NCI-H1105 (cell line): ENCODE measurements at regions not wholly inside any gene's neighbourhood (a gene's known extent, or its start where the extent isn't known, plus 50 kb on each side); places are given as distances from the start of the nearest gene placed in this dataset.
"Not testable (repeated sequence)": the region's sequence is repeated elsewhere in the genome, so short reads cannot be mapped to it uniquely, and the experiment has no call there.

Experiments used
- DNase-seq: peaks from one replicate; lab custom pipeline; 2025; lab: John Stamatoyannopoulos, UW

- no peak for DNase-seq
These were observed 115.2 kb downstream of the ZNF37A start for GRCh38 chr10:38209332-38209731.

- DNase-seq, result not testable (repeated sequence)
These were observed 115.6 kb downstream of the ZNF37A start for GRCh38 chr10:38209748-38210147.

- no peak for DNase-seq
These were observed 118.3 kb downstream of the ZNF37A start for GRCh38 chr10:38212460-38212859.

- no peak for DNase-seq
These were observed 132.2 kb downstream of the ZNF37A start for GRCh38 chr10:38226385-38226784.

DNA sequence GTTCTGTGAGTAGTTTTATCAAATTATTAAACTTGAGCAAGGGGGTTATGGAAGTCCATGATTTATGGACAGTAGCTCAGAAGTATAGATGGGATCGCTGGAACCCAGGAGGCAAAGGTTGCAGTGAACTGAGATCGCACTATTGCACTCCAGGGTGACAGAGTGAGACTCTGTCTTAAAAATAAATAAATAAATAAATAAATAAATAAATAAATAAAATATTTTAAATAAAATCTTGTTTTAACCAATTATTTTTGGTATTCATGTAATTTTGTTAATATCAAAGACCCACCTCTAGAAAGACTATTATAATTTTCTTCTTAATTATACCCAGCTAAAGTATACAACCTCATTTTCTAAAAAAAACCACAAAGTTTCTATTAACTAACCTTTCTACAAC, 134.3 kb downstream of the ZNF37A start:
- no peak for DNase-seq

GRCh38 chr10:38238479-38238878, 144.3 kb downstream of the ZNF37A start:
- DNase-seq, result not testable (repeated sequence)

DNA sequence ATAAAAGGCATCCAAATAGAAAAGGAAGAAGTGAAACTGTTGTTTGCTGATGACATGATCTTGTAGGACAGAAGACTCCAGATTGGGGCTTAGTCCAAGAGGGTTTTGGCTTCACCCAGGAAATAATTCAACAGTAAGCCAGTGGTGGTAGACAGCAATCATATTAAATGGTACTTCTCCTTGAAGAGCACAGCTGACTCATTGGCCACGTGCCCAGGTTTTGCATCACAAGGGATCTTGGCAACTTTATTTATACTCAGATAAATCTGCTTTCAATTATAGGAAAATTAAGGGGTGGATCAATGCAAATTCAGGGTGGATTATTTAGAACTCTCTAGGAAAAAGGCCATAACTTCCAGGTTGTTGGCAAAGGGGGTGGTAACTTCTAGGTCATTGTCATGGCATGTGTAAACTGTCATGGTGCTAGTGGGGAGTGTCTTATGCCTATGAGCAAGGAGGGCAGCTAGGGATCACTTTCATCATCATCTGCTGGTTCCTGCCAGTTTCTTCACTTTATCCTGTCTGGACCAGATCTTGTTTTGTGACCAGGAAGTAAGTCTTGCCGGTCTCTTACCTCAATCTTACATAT, 148.0 kb downstream of the ZNF37A start:
- not testable (repeated sequence) for DNase-seq

- not testable (repeated sequence) for DNase-seq
These were observed 154.0 kb downstream of the ZNF37A start for GRCh38 chr10:38248113-38248512.

DNA sequence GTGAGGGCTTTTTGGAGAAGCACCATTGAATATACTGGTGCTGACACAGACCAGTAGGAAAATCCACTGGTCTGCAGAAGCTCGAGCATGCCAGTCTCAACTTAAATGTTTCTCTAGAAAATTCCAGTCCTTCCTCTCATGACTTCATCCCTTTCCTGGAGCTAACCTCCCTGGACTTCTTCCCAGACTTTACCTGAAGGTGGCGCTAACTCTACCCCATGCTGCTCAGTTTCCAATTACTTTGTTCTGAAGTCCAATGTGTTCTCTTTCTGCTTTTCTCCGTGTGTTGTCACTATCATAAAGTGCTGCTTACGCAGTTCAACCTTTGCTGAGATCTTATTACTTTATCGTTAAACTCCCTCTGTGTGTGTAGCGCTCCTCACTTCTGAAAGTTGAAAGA, 158.4 kb downstream of the ZNF37A start:
- not testable (repeated sequence) for DNase-seq

GRCh38 chr10:38267555-38267954, 173.4 kb downstream of the ZNF37A start:
- DNase-seq, result not testable (repeated sequence)

DNA sequence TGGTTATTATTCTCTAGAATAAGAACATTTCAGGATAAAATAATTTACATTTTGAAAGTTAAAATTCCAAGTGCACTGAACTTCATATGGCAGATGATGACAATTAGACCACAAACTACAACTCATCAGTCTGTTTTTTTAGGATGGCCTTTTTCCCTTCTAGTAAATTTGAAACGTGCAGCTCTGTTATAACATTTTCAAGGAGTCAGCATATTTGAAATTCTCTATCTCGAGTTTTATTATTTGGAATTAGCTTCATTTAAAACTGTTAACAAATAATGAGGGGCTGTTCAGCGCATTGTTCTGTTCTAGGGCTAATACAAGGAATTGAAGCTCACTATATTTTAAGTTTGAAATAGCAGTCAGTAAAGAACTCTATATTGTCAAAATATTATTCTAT, 176.9 kb downstream of the ZNF37A start:
- DNase-seq, result not testable (repeated sequence)

DNA sequence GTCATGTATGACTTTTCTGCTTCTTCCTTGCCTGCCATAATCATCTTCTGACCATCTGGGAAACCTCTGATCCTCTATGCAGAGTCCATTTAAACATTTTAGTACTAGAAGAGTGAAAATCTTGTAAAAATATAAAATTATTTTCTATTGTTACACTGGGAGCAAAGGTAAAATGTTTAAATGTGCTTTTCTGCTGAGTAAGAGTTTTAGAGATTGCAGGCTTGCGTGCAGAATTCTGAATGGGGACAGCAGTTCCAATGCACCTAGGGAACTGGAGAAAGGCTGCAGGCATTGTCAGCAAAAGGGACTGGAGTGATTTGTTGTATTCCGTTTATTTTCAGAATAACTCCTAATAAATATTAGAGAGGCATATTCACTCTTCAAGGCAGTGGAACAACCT, 180.7 kb downstream of the ZNF37A start:
- DNase-seq, result not testable (repeated sequence)

DNA sequence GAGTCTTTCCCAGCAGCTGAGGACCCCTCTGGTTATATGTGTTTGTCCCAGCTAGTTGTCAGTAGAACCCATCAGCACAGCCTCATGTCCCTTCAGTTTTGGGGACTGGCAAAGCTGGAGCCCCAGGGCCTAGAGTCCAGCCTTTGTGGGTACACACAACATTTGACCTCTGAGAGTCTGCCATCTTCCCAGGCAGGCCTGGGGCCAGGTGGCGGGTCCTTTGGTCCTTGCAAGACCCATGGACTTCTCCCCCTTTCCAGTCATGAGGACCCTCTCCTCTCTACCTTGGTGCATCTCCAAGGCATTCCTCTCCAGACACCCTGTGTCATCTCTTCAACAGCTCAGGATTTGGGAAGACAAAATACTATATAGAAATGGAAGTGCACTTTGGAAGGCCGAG, 198.4 kb downstream of the ZNF37A start:
- not testable (repeated sequence) for DNase-seq

DNA sequence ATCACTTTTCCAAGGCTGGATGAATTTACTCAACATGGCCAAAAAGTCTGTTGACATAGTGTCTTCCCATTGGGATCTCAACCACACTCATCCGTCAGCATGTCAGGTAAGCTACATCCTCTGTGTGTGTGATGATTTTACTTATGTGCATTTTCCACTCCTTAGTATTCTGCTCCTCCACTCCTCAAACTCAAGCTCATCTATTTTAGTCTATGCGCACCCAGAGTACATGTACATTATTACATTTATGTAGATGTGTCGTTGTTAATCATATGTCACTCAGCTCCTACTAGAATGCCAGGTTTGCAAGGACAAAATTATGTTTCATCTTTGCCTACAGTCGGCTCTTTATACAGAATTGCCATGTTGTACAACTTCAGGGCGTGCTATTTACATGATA, 216.0 kb downstream of the ZNF37A start:
- not testable (repeated sequence) for DNase-seq

DNA sequence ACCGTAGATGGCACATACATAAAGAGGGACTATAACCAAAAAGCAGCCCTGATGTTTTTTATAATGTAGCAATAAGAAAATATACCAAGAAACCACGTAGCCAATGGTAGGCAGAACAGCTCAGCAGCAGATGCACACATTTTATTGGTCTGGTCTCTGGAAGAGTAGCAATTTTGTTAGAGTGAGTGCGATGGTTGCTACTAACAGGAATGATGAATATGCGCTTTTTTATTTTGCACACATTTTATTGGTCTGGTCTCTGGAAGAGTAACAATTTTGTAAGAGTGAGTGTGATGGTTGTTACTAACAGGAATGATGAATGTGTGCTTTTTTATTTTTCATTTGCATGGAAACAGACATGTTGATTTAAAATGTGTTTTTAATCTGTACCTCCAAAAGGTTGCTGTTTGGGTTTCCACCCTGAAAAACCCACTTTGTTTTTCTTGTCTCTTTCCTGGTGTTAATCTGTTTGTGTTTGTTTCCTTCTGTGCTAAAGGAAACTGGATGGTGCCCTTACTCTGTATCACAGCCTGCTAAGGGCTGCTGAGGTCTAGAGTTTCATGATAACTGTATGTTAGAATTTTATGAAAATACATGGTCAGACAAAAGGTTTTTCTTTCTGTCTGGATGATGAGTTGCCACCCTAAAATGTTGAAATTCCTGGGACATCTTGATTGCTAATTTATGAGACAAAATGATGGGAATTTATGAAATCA, 221.1 kb downstream of the ZNF37A start:
- not testable (repeated sequence) for DNase-seq

- not testable (repeated sequence) for DNase-seq
These were observed 227.3 kb downstream of the ZNF37A start for GRCh38 chr10:38321393-38321792.

GRCh38 chr10:38330306-38330705, 236.2 kb downstream of the ZNF37A start:
- DNase-seq, result not testable (repeated sequence)

DNA sequence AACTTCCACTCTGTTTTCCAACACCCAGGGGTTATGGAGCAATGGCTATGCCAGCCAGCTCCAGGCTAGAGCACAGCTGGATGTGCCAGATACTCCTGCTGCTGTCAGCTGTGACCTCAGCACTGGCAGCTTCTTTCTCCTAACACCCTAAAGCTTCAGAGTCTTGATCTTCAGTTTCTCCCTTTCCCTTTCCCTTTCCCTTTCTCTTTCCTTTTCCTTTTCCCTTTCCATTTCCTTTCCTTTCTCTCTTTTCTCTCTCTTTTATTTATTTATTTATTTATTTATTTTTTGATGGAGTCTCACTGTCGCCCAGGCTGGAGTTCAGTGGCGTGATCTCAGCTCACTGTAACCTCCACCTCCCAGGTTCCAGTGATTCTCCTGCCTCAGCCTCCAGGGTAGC, 237.0 kb downstream of the ZNF37A start:
- DNase-seq, result not testable (repeated sequence)

DNA sequence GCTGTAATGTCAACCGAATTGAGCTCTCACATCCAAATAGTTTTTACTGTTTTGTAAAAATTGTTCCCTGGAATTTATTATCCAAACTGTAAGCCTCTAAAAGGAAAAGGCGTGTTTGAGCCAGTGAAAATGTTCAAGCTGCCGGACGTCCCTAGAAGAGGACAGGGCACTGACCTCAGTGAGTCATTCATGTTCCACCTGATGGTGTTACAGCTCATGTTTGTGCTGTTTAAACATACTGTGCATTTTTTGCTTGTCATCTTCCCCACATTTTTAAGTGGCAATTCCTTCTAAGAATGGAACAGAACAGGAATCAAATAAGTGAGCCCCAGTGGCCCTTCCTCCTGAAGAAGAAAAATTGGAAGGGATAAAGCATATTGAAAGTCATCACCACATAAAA, 239.6 kb downstream of the ZNF37A start:
- not testable (repeated sequence) for DNase-seq

DNA sequence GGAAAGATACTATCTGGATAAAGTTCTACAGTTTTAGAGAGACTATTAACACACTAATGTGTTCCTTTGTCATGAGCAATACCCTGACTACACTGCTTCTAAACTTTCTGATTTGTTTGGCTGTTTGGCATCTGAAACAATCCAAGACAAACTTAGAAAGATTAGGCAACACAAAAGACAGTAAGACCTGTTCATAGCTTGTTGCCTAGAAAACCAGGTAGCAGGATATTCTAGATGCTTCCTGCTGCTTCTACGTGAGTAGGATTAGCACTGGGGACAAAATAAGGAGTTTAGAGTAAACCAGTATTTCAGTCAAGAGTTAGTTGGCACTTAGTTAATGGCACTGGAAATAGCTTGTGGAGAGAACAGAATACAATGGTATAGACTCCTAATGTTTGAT, 256.5 kb downstream of the ZNF37A start:
- not testable (repeated sequence) for DNase-seq

DNA sequence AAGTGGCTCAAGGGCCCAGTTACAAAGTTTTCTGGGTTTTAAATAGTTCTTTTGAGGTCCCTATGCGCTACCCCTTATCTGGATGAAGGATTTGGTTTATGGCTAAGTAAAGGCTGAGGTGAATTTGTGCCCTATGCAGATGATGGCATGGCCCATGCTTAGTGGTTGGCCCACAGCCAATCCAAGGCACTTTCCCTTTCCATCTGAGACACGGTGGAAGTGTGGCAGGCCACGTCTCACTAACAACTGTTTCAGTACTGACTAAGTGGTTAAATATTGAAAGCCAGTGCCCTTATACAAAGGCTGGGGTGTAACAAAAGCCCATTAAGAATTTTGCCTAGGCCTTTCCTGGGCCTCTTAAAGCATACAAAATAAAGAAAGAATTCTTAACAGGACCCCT, 260.3 kb downstream of the ZNF37A start:
- not testable (repeated sequence) for DNase-seq

DNA sequence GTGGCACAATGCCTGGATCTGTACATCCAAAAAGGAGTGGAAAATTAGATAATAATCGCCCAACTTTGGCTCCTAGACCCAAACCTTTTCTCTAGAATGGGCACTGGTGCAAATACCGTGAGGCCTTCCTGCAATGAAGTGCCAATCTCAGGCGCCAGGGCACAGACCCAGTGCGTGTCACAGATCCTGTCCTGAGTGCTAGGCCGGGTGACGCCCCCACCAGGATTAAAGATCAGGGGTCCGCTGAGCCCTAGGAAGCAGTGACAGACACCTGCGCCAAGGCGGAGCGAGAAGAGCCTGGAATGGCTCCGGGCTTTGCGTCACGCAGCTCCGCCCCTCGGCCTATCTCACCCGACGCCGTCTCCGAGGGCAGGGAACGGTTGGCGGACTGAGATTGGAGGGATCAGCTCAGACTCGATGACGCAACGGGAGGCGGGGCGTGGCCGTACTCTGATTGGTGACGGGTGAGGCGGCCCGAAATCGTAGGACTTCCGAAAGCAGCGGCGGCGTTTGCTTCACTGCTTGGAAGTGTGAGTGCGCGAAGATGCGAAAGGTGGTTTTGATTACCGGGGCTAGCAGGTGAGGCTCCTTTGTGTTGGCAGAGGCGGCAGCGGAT, 261.9 kb downstream of the ZNF37A start:
- peak; percentile 20 for DNase-seq

DNA sequence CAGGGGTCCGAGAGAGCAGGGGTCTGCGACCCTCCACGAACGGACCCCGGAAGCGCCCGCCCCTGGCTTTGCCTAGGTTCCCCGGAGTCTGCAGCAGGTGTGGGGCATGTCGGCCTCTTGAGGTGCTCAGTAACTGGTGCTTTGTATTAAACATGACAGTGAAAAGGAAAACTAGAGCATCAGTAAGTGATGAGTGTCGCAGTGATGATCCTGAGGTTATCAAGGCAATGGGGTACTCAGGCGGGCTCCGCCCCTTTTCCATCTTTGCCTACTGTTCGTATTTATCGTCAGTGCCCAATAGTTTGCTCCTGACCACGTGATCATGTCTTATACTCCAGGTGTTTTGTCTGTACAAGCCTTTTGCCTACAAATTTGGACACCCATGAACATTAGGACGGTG, 262.4 kb downstream of the ZNF37A start:
- not testable (repeated sequence) for DNase-seq
